KMS-11 (cell line): ENCODE measurements at regions not wholly inside any gene's neighbourhood (a gene's known extent, or its start where the extent isn't known, plus 50 kb on each side); places are given as distances from the start of the nearest gene placed in this dataset.

ENCODE experiments used
- H2AFZ ChIP-seq: fragments of 200-600 bp; sonication (generic); 2 replicates; pipeline ENCODE4 v1.6.1; 2016; ENCODE audit warnings: antibody characterized with exemption, mixed run types, low read depth
- H3K27ac ChIP-seq: fragments of 200-600 bp; sonication (generic); 2 replicates; pipeline ENCODE4 v1.6.1; 2016; ENCODE audit warnings: mild to moderate bottlenecking, mixed run types
- H3K27me3 ChIP-seq: fragments of 200-600 bp; sonication (generic); 2 replicates; pipeline ENCODE4 v1.6.1; 2017; ENCODE audit warnings: mild to moderate bottlenecking, low read depth, mixed run types, moderate library complexity; ENCODE audit not compliant: insufficient read depth
- H3K36me3 ChIP-seq: fragments of 200-600 bp; sonication (generic); 2 replicates; pipeline ENCODE4 v1.6.1; 2017; ENCODE audit warnings: mild to moderate bottlenecking, mixed run types; ENCODE audit not compliant: insufficient read depth
- H3K4me1 ChIP-seq: fragments of 200-600 bp; sonication (generic); 2 replicates; pipeline ENCODE4 v1.6.1; 2016; ENCODE audit warnings: mild to moderate bottlenecking, low read depth, mixed run types; ENCODE audit not compliant: poor library complexity, severe bottlenecking
- H3K4me2 ChIP-seq: fragments of 200-600 bp; sonication (generic); 2 replicates; pipeline ENCODE4 v1.7.0; 2016; ENCODE audit warnings: mild to moderate bottlenecking, mixed run types
- H3K4me3 ChIP-seq: fragments of 200-600 bp; sonication (generic); IDR thresholded peaks from 2 replicates; pipeline ENCODE4 v1.6.1; 2017; ENCODE audit warnings: low read depth, low read length, mixed read lengths; ENCODE audit not compliant: insufficient read depth
- H3K79me2 ChIP-seq: fragments of 200-600 bp; sonication (generic); 2 replicates; pipeline ENCODE4 v1.6.1; 2016; ENCODE audit warnings: low read depth, mixed run types; ENCODE audit not compliant: insufficient read depth
- H3K9ac ChIP-seq: fragments of 200-600 bp; sonication (generic); 2 replicates; pipeline ENCODE4 v1.6.1; 2016; ENCODE audit warnings: mild to moderate bottlenecking, mixed run types
- H4K20me1 ChIP-seq: fragments of 200-600 bp; sonication (generic); 2 replicates; pipeline ENCODE4 v1.6.1; 2016; ENCODE audit warnings: mild to moderate bottlenecking, mixed run types; ENCODE audit not compliant: insufficient read depth
- CTCF ChIP-seq: fragments of 200-600 bp; sonication (generic); conservative IDR thresholded peaks from 2 replicates; pipeline ENCODE4 v1.6.1; 2017; ENCODE audit warnings: low read depth, mild to moderate bottlenecking, antibody characterized with exemption, low read length, moderate library complexity, mixed read lengths

- H3K79me2 ChIP-seq: no peaks in the 10 kb centered on the region
- H3K9ac ChIP-seq: no peak overlapping the region
- H3K4me1 ChIP-seq: no peaks in the 10 kb centered on the region
- TF ChIP-seq CTCF: no peak
- H2AFZ ChIP-seq: no peak overlapping the region
- H3K27ac ChIP-seq: no peak overlapping the region
- no peaks in the 10 kb centered on the region for H3K27me3 ChIP-seq
- H3K4me3 ChIP-seq: no peak overlapping the region
- no peaks in the 10 kb centered on the region for H4K20me1 ChIP-seq
- H3K36me3 ChIP-seq: no peaks in the 10 kb centered on the region
- no peak overlapping the region for H3K4me2 ChIP-seq
These were observed 2528.4 kb downstream of the ARAP2 start for GRCh38 chr4:33715841-33716395.

GRCh38 chr4:33722254-33722653, 2522.1 kb downstream of the ARAP2 start:
- TF ChIP-seq CTCF: no peak
- H3K4me2 ChIP-seq: no peak overlapping the region
- no peak overlapping the region for H2AFZ ChIP-seq
- H3K4me1 ChIP-seq: no peaks in the 10 kb centered on the region
- no peak overlapping the region for H3K4me3 ChIP-seq
- no peaks in the 10 kb centered on the region for H3K36me3 ChIP-seq
- H3K27ac ChIP-seq: no peak overlapping the region
- no peaks in the 10 kb centered on the region for H3K79me2 ChIP-seq
- H3K27me3 ChIP-seq: no peaks in the 10 kb centered on the region
- H4K20me1 ChIP-seq: no peaks in the 10 kb centered on the region
- H3K9ac ChIP-seq: no peak overlapping the region

- Histone ChIP-seq H3K4me3 (no peak overlapping the region), H3K9ac (no peak overlapping the region), H3K79me2 (no peaks in the 10 kb centered on the region), H3K27ac (no peak overlapping the region), H2AFZ (no peak overlapping the region), H3K4me2 (no peak overlapping the region), H3K27me3 (no peaks in the 10 kb centered on the region), H3K4me1 (no peaks in the 10 kb centered on the region), H4K20me1 (no peaks in the 10 kb centered on the region), H3K36me3 (no peaks in the 10 kb centered on the region)
- no peak for TF ChIP-seq CTCF
These were observed 2521.4 kb downstream of the ARAP2 start for GRCh38 chr4:33722800-33723516.

GRCh38 chr4:33724685-33725084, 2519.6 kb downstream of the ARAP2 start:
- no peak overlapping the region for H3K9ac ChIP-seq
- no peaks in the 10 kb centered on the region for H3K79me2 ChIP-seq
- H4K20me1 ChIP-seq: no peaks in the 10 kb centered on the region
- no peak overlapping the region for H3K4me3 ChIP-seq
- no peaks in the 10 kb centered on the region for H3K36me3 ChIP-seq
- H3K4me2 ChIP-seq: no peak overlapping the region
- no peaks in the 10 kb centered on the region for H3K27me3 ChIP-seq
- H3K27ac ChIP-seq: no peak overlapping the region
- no peaks in the 10 kb centered on the region for H3K4me1 ChIP-seq
- no peak for TF ChIP-seq CTCF
- H2AFZ ChIP-seq: no peak overlapping the region
